HAP-1 (cell line): ENCODE measurements at regions not wholly inside any gene's neighbourhood (a gene's known extent, or its start where the extent isn't known, plus 50 kb on each side); places are given as distances from the start of the nearest gene placed in this dataset.

Experiments
- DNase-seq, 2 experiments: peaks; one replicate each; pipeline ENCODE4 v3.0.0-alpha.2; 2016 to 2020; ENCODE audit warnings: low spot score in 2 of 2
- H3K27me3 ChIP-seq: fragments of 250-450 bp; sonication (Bioruptor Pico); 2 replicates; pipeline ENCODE4 v1.5.1; 2020; ENCODE audit warnings: low read depth, mild to moderate bottlenecking, moderate library complexity
- H3K36me3 ChIP-seq: fragments of 250-450 bp; sonication (Bioruptor Pico); replicated peaks from 2 replicates; pipeline ENCODE4 v1.5.1; 2020; ENCODE audit warnings: mild to moderate bottlenecking
- H3K4me1 ChIP-seq: fragments of 250-450 bp; sonication (Bioruptor Pico); 2 replicates; pipeline ENCODE4 v1.5.1; 2020; ENCODE audit warnings: mild to moderate bottlenecking
- H3K4me3 ChIP-seq: fragments of 250-450 bp; sonication (Bioruptor Pico); 2 replicates; pipeline ENCODE4 v1.5.1; 2020; ENCODE audit warnings: mild to moderate bottlenecking, moderate library complexity
- H3K9me3 ChIP-seq: fragments of 250-450 bp; sonication (Bioruptor Pico); 2 replicates; pipeline ENCODE4 v1.5.1; 2020; ENCODE audit warnings: mild to moderate bottlenecking, moderate library complexity
- in situ Hi-C: fragments of 300-500 bp; cut with MboI; formaldehyde crosslinking; loops from 3 replicates; pipeline ENCODE4 v1.14.3; 2020; ENCODE audit warnings: low sequenced_read_pairs, inconsistent platforms, mixed read lengths

DNA sequence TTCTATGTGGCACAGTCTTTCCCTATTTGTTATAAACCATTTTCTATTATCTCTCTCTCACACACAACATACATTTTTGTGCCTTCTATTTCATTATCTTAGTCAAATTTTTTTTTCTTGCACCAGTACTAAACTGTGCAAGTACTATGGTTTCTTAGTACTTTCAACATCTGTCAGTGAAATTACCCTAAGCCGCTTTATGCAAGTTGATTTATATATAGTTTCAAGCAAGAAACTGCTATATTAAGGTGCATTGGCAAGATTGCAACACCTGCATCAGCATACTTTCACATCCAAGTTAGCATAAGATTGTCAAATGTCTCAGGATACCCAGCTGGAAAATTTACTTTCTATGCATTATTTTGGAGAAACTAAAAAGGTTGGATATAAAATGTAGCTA lies 180.2 kb upstream of the FSTL5 start:
- no peak for DNase-seq
- Histone ChIP-seq H3K27me3 (no peaks in the 10 kb centered on the region), H3K9me3 (no peaks in the 10 kb centered on the region), H3K36me3 (no peaks in the 10 kb centered on the region), H3K4me1 (no peaks in the 10 kb centered on the region), H3K4me3 (no peak overlapping the region)
- in situ Hi-C loops = no loop called here

DNA sequence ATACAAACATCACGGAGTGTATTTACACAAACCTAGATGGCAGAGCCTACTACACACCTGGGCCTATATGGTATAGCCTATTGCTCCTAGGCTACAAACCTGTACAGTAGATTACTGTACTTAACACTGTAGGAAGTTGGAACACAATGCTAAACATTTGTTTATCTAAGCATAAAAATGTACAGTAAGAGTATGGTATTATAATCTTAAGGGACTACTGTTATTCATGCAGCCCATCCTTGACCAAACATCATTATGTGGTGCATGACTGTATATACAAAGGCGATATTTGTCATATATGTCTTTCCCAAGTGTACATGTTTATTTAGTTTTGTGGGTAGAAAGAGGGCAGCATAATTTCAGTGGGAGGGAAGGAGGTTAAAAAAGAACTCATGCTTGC lies 177.7 kb upstream of the FSTL5 start:
- Histone ChIP-seq H3K27me3 (no peaks in the 10 kb centered on the region), H3K4me1 (no peaks in the 10 kb centered on the region), H3K4me3 (no peak overlapping the region), H3K36me3 (no peaks in the 10 kb centered on the region), H3K9me3 (no peaks in the 10 kb centered on the region)
- DNase-seq = no peak
- in situ Hi-C loops = no loop called here

DNA sequence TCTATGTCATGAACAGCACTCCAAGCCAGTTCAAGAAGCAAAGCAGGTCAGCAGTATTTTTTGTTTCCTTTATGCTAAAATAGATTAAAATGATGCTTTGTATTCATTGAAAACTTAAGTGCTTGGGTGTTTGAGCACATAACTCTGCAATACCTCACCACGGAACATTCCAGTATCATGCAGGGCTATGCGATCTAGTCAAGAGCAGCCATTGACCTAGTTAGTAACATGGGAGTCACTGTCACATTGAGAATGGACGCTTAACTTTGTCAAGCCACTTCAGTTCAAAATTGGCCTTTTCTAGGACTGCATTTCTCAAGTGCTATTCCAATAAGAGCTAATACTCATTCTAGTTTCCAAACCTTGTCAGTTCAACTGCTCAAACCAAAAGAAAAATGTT lies 160.1 kb upstream of the FSTL5 start:
- DNase-seq = no peak
- no peaks in the 10 kb centered on the region for H3K9me3 ChIP-seq
- no peaks in the 10 kb centered on the region for H3K4me1 ChIP-seq
- in situ Hi-C loops = no loop called here
- H3K4me3 ChIP-seq = no peak overlapping the region
- no peaks in the 10 kb centered on the region for H3K27me3 ChIP-seq
- H3K36me3 ChIP-seq = no peaks in the 10 kb centered on the region

DNA sequence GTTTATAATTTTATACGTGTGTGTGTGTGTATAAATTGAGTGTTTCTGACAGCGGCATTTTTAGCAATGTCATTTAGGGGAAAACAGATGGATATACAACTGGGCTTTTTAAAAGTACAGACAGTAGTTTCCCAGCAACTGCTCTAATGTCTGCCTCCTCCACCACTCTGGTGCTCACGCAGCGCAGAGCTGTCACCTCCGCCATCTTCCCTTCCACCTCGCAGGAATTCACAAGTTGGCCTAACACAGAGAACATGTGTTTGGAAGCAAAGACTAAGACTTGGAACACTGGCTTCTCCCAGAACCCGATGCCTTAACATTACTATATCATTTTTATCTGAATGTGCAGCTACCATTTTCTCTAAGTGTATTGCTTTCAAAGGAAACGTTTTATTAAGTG lies 158.3 kb upstream of the FSTL5 start:
- H3K27me3 ChIP-seq = no peaks in the 10 kb centered on the region
- H3K36me3 ChIP-seq = no peaks in the 10 kb centered on the region
- DNase-seq = no peak
- H3K9me3 ChIP-seq = no peaks in the 10 kb centered on the region
- in situ Hi-C loops = no loop called here
- no peaks in the 10 kb centered on the region for H3K4me1 ChIP-seq
- H3K4me3 ChIP-seq = no peak overlapping the region

DNA sequence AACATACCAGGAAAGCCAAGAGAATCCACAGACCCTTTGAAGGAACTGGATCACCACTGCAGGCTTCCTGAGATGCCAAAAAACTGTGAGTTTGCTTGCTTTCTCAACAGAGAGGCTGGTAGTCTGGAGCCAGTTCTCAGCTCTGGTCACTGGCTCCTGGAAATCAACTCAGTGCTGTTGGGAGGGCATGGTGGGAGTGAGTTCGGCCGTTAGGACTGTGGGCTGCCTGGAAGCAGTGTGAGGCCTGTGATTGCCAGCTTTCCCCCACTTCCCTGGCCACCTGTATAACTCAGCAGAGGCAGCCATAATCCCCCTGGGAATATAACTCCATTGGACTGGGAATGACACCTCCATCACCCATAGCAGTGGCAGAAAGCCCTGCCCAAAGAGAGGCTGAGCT lies 122.0 kb upstream of the FSTL5 start:
- no peak for DNase-seq
- Histone ChIP-seq H3K9me3 (no peaks in the 10 kb centered on the region), H3K27me3 (no peaks in the 10 kb centered on the region), H3K36me3 (no peaks in the 10 kb centered on the region), H3K4me3 (no peak overlapping the region), H3K4me1 (no peaks in the 10 kb centered on the region)
- in situ Hi-C loops = no loop called here

DNA sequence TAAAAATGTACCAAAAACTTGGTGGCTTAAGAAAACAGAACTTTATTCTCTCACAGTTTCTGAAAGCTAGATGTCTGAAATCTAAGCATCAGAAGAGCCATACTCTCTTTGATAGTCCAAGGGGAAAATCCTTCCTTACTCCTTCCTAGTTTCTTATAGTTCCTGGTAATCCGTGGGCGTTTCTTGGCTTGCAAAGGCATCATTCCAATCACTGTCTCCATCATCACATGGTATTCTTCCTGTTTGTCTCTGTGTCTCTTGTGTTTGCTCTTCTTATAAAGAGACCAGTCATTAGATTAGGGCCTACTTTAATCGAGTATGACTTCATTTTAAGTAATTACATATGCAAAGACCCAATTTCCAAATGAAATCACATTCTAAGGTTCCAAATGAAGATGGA lies 118.9 kb upstream of the FSTL5 start:
- H3K9me3 ChIP-seq = no peaks in the 10 kb centered on the region
- H3K36me3 ChIP-seq = no peaks in the 10 kb centered on the region
- H3K4me1 ChIP-seq = no peaks in the 10 kb centered on the region
- H3K4me3 ChIP-seq = no peak overlapping the region
- in situ Hi-C loops = no loop called here
- H3K27me3 ChIP-seq = no peaks in the 10 kb centered on the region
- DNase-seq = no peak

DNA sequence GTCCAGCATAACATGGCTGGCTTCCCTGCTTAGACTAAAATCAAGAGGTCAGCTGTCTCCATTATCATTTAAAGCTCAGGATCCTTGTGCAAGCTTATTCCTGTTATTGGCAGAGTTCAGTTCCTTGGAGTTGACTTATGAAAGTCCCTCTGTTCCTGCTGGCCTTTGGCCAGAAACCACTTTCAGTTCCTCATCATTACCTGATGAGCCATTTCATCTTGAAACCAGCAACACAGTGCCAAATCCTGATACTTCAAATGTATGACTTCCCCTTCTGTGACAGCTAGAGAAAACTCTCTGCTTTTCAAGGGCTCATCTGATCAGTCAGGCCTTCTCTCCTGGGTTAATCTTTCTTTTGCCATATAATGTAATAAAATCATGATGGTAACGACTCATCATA lies 110.6 kb upstream of the FSTL5 start:
- DNase-seq = no peak
- no peaks in the 10 kb centered on the region for H3K9me3 ChIP-seq
- no peaks in the 10 kb centered on the region for H3K4me1 ChIP-seq
- no peaks in the 10 kb centered on the region for H3K36me3 ChIP-seq
- in situ Hi-C loops = no loop called here
- H3K27me3 ChIP-seq = no peaks in the 10 kb centered on the region
- no peak overlapping the region for H3K4me3 ChIP-seq

DNA sequence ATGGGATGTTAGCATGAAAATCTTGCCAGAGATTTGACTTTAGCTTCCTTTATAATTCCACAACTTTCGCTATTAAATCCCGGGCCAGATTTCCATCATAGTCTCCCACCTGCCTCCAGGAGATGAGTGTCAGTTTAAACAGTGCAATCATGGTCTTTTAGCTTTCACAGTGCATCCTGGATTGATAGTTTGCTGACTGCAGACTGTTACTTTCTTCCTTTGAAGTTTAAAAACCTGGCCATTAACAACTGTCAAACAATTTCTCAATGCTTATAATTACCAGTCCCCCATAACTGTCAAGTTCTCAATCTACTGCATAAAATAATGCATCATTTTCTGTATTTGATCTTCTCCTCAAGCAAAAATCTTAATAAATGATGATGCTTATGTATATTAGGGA lies 108.4 kb upstream of the FSTL5 start:
- no peaks in the 10 kb centered on the region for H3K27me3 ChIP-seq
- no peaks in the 10 kb centered on the region for H3K9me3 ChIP-seq
- in situ Hi-C loops = no loop called here
- no peaks in the 10 kb centered on the region for H3K4me1 ChIP-seq
- no peak for DNase-seq
- H3K36me3 ChIP-seq = no peaks in the 10 kb centered on the region
- H3K4me3 ChIP-seq = no peak overlapping the region

DNA sequence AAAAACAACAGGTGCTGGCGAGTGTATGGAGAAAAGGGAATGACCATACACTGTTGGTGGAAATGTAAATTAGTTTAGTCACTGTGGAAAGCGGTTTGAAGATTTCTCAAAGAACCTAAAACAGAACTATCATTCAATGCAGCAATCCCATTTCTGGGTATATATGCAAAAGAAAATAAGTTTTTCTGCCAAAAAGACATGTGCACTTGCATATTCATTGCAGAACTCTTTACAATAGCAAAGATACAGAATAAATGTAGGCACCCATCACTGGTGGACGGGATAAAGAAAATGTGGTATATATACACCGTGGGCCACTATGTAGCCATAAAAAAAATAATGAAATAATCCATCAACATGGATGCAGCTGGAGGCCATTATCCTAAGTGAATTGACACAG lies 105.1 kb upstream of the FSTL5 start:
- no peak for DNase-seq
- Histone ChIP-seq H3K36me3 (no peaks in the 10 kb centered on the region), H3K9me3 (no peaks in the 10 kb centered on the region), H3K27me3 (no peaks in the 10 kb centered on the region), H3K4me3 (no peak overlapping the region), H3K4me1 (no peaks in the 10 kb centered on the region)
- in situ Hi-C loops = no loop called here

DNA sequence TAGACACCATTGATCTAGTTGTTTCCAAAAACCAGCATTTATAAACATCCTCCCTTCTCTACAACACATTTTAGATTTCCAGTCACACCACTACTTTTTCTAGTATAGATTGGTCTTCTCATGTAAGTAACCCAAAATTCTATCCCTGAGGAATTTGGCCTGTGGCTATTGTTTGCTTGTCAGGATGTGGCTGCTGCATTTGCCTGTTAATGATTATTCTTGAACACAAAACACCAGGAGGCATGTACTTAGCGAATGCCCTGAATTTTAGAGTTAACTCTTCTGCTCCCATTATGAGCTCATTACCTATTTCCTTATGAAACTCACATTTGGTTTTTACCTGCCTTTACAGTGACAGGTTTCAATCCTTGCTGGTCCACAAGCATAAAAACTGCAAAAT lies 102.0 kb upstream of the FSTL5 start:
- no peak for DNase-seq
- H3K36me3 ChIP-seq = no peaks in the 10 kb centered on the region
- no peaks in the 10 kb centered on the region for H3K4me1 ChIP-seq
- H3K27me3 ChIP-seq = no peaks in the 10 kb centered on the region
- no peaks in the 10 kb centered on the region for H3K9me3 ChIP-seq
- in situ Hi-C loops = no loop called here
- no peak overlapping the region for H3K4me3 ChIP-seq

DNA sequence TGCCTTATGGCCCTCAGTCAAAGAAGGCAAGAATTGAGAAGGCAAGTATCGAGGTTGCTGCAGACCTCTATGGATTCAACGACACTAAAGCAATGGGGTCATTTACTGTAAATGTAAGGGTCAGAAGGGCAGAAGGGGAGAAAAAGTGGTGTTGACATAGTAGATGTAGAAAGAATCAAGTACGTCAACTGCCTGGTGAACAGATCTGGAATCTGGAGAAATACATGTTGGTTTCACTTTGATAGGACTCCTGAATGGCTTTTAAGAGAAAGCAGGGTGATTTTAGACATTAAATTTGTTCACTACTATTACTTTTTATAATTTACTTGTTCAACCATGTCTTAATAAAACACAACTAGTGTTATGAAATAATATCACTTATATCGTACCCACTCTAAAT lies 81.3 kb upstream of the FSTL5 start:
- no peak for DNase-seq
- in situ Hi-C loops = no loop called here
- H3K4me1 ChIP-seq = no peaks in the 10 kb centered on the region
- no peaks in the 10 kb centered on the region for H3K27me3 ChIP-seq
- no peaks in the 10 kb centered on the region for H3K36me3 ChIP-seq
- H3K9me3 ChIP-seq = no peaks in the 10 kb centered on the region; the same call in 1 of the 2 replicates
- no peak overlapping the region for H3K4me3 ChIP-seq

DNA sequence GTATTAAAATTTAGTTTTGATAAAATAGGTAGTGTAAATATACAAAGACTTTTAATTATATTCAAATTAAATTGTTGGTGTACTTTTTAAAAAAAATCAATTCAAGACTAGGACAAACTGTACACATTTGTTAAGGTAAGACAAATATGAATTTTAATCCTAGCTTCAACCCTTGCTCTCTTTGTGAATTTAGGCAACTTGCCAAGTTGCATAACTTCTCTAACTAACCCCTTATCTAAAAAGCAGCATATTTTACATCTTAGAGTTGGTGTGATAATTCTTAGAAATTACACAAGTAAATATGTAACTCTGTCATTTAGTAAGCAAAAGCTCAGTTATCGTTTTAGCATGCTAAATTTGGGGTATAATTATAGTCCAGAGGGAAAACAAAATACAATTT lies 78.1 kb upstream of the FSTL5 start:
- Histone ChIP-seq H3K27me3 (no peaks in the 10 kb centered on the region), H3K4me3 (no peak overlapping the region), H3K9me3 (no peaks in the 10 kb centered on the region; the same call in 1 of the 2 replicates), H3K36me3 (no peaks in the 10 kb centered on the region), H3K4me1 (no peaks in the 10 kb centered on the region)
- DNase-seq = no peak
- in situ Hi-C loops = no loop called here

DNA sequence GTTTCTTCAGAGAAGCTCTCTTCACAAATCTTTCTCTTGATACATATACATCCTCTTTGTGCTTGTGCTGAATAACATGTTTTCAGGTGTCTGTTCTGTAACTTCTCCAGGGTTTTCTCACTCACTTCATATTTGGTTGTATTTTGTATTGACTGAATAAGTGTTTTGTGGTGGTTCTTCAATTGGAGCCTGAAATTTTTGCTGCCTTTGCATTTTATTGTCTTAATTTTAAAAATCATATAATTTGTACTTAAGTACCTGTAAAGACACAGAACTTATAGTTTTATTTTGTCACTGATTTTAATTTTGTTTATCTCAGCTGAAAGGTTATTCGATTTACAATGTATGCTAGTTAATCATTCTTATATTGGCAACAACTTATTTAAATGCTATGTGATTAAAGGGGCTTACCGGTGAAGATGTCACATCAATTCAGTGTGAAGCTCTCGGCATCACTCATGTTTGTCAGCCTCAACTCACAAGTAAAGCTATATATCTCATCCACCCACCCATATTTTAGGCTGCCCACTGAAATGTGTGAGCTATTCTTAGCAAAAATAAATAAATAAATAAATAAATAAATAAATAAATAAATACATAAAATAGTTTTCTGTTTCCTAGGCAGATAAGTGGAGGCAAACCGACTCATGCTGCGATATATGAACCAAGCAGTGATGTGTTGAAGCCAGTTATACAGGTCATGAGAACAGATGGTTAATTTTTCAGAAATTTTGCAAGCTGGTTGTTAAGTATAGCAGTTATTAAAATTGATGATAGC lies 76.4 kb upstream of the FSTL5 start:
- Histone ChIP-seq H3K4me3 (no peak overlapping the region), H3K27me3 (no peaks in the 10 kb centered on the region), H3K4me1 (no peaks in the 10 kb centered on the region), H3K36me3 (no peaks in the 10 kb centered on the region), H3K9me3 (no peaks in the 10 kb centered on the region)
- in situ Hi-C loops = no loop called here
- DNase-seq = no peak

DNA sequence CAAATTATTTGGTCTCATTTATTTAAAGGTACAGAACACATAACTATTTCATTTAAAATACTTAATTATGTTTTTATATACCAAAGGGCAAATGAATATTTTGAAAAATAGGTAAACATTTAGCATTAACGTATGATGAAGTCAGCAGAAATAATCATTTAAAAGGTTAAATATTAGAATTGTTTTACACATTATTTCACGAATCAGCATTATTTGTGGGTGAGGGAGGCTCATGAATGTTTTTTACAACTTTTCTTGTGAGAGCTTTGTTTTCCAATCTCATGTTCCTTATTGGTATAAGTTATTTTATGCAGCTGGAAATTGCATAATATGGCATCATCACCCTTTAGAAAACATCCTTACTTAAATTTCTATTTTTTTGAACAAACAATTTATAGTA lies 73.9 kb upstream of the FSTL5 start:
- H3K27me3 ChIP-seq = no peaks in the 10 kb centered on the region
- no peak overlapping the region for H3K4me3 ChIP-seq
- in situ Hi-C loops = no loop called here
- H3K9me3 ChIP-seq = no peaks in the 10 kb centered on the region
- no peaks in the 10 kb centered on the region for H3K4me1 ChIP-seq
- no peak for DNase-seq
- no peaks in the 10 kb centered on the region for H3K36me3 ChIP-seq

DNA sequence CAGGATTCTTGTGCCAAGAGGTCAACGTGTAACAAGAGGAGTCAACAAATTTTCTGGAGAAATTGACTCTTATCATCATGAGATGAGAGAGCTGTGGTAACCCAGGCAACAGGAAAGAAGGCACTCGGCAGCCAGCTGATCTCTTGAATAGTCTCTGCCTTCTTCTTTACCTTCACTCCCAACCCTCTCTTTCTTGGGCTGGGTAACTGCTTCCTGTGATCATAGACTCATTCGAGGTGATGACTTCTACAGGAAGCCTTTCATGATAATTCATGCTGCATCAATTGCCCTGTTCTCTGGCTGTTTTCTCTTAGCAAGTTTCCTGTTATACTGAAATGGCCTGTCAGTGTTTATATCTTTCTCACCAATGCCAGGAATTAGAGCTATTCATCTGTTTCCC lies 70.8 kb upstream of the FSTL5 start:
- in situ Hi-C loops = no loop called here
- Histone ChIP-seq H3K27me3 (no peaks in the 10 kb centered on the region), H3K36me3 (no peaks in the 10 kb centered on the region), H3K9me3 (no peaks in the 10 kb centered on the region), H3K4me3 (no peak overlapping the region), H3K4me1 (no peaks in the 10 kb centered on the region)
- no peak for DNase-seq
